Liver (tissue), 8 donors: ENCODE measurements at regions not wholly inside any gene's neighbourhood (a gene's known extent, or its start where the extent isn't known, plus 50 kb on each side); places are given as distances from the start of the nearest gene placed in this dataset.

Experiments used
- DNase-seq: peaks from one replicate; pipeline ENCODE4 v3.0.0-alpha.2; 2017; ENCODE audit warnings: low spot score
- H3K27ac ChIP-seq, 2 donors: one replicate each; pipeline ENCODE4 v1.7.0; 2013; ENCODE audit warnings: inconsistent platforms in 2 of 2, low read length in 2 of 2, control low read depth in 1 of 2, low read depth in 1 of 2, mild to moderate bottlenecking in 1 of 2
- H3K27me3 ChIP-seq, 4 donors: one replicate each; pipeline versions ENCODE4 v1.6.1 to v1.7.0; 2013; ENCODE audit warnings: low read length in 3 of 4, inconsistent platforms in 1 of 4, mild to moderate bottlenecking in 1 of 4, moderate library complexity in 1 of 4; ENCODE audit not compliant: control insufficient read depth in 4 of 4, insufficient read depth in 4 of 4
- H3K36me3 ChIP-seq, 4 donors: one replicate each; pipeline versions ENCODE4 v1.6.1 to v1.7.0; 2013; ENCODE audit warnings: low read length in 3 of 4, mild to moderate bottlenecking in 3 of 4, low read depth in 1 of 4, moderate library complexity in 1 of 4; ENCODE audit not compliant: control insufficient read depth in 4 of 4, insufficient read depth in 3 of 4
- H3K4me1 ChIP-seq, 4 donors: one replicate each; pipeline versions ENCODE4 v1.6.1 to v1.7.0; 2013; ENCODE audit warnings: low read length in 3 of 4, mild to moderate bottlenecking in 3 of 4, moderate library complexity in 1 of 4; ENCODE audit not compliant: control insufficient read depth in 4 of 4, insufficient read depth in 4 of 4
- H3K4me3 ChIP-seq, 3 donors: one replicate each; pipeline versions ENCODE4 v1.6.1 to v1.7.0; 2013; ENCODE audit warnings: low read length in 3 of 3, control low read depth in 1 of 3, low read depth in 1 of 3, mild to moderate bottlenecking in 1 of 3
- H3K9ac ChIP-seq, 2 donors: one replicate each; pipeline ENCODE4 v1.7.0; 2013; ENCODE audit warnings: low read length in 2 of 2, mild to moderate bottlenecking in 2 of 2, moderate library complexity in 2 of 2, control low read depth in 1 of 2, low read depth in 1 of 2
- H3K9me3 ChIP-seq, 4 donors: one replicate each; pipeline versions ENCODE4 v1.6.1 to v1.7.0; 2013; ENCODE audit warnings: low read length in 3 of 4; ENCODE audit not compliant: control insufficient read depth in 4 of 4
- ATF3 ChIP-seq: IDR thresholded peaks from 2 replicates; pipeline ENCODE4 v1.6.1; 2016; ENCODE audit warnings: antibody characterized with exemption
- CTCF ChIP-seq: fragments of 150-350 bp; IDR thresholded peaks from 2 replicates; pipeline ENCODE4 v1.5.1; 2017; ENCODE audit warnings: improper control_type of control experiment, low read depth, low read length; ENCODE audit not compliant: missing input control
- EGR1 ChIP-seq, 2 donors: IDR thresholded peaks; 2 replicates each; pipeline ENCODE4 v1.6.1; 2016 to 2018; ENCODE audit warnings: antibody characterized with exemption in 2 of 2, low read depth in 2 of 2
- FOXA1 ChIP-seq: IDR thresholded peaks from 2 replicates; pipeline ENCODE4 v1.6.1; 2016; ENCODE audit warnings: antibody characterized with exemption
- FOXA2 ChIP-seq: IDR thresholded peaks from 2 replicates; pipeline ENCODE4 v1.6.1; 2016; ENCODE audit warnings: antibody characterized with exemption
- GABPA ChIP-seq, 2 donors: IDR thresholded peaks in 1 of 2; conservative IDR thresholded peaks in 1 of 2; 2 replicates each; pipeline ENCODE4 v1.6.1; 2016; ENCODE audit warnings: antibody characterized with exemption in 2 of 2, mild to moderate bottlenecking in 1 of 2, moderate library complexity in 1 of 2
- HNF4A ChIP-seq, 2 donors: conservative IDR thresholded peaks; 2 replicates each; pipeline ENCODE4 v1.6.1; 2016; ENCODE audit warnings: antibody characterized with exemption in 2 of 2, mild to moderate bottlenecking in 2 of 2
- HNF4G ChIP-seq: IDR thresholded peaks from 2 replicates; pipeline ENCODE4 v1.6.1; 2016; ENCODE audit warnings: antibody characterized with exemption
- JUND ChIP-seq, 2 donors: IDR thresholded peaks; 2 replicates each; pipeline ENCODE4 v1.6.1; 2016; ENCODE audit warnings: antibody characterized with exemption in 2 of 2
- MAX ChIP-seq: IDR thresholded peaks from 2 replicates; pipeline ENCODE4 v1.6.1; 2016; ENCODE audit warnings: antibody characterized with exemption
- NR2F2 ChIP-seq: IDR thresholded peaks from 2 replicates; pipeline ENCODE4 v1.6.1; 2016; ENCODE audit warnings: antibody characterized with exemption
- RAD21 ChIP-seq, 2 donors: IDR thresholded peaks; 2 replicates each; pipeline ENCODE4 v1.6.1; 2016; ENCODE audit warnings: antibody characterized with exemption in 2 of 2, mild to moderate bottlenecking in 2 of 2
- REST ChIP-seq: IDR thresholded peaks from 2 replicates; pipeline ENCODE4 v1.6.1; 2016; ENCODE audit warnings: antibody characterized with exemption, mild to moderate bottlenecking
- RXRA ChIP-seq, 2 donors: IDR thresholded peaks; 2 replicates each; pipeline ENCODE4 v1.6.1; 2017 to 2018; ENCODE audit warnings: antibody characterized with exemption in 2 of 2, mild to moderate bottlenecking in 1 of 2
- SP1 ChIP-seq: IDR thresholded peaks from 2 replicates; pipeline ENCODE4 v1.6.1; 2018; ENCODE audit warnings: antibody characterized with exemption, mild to moderate bottlenecking
- TAF1 ChIP-seq: conservative IDR thresholded peaks from 2 replicates; pipeline ENCODE4 v1.6.1; 2016; ENCODE audit warnings: antibody characterized with exemption, mild to moderate bottlenecking
- YY1 ChIP-seq: IDR thresholded peaks from 2 replicates; pipeline ENCODE4 v1.6.1; 2016; ENCODE audit warnings: antibody characterized with exemption, mild to moderate bottlenecking
- ZBTB33 ChIP-seq: IDR thresholded peaks from 2 replicates; pipeline ENCODE4 v1.6.1; 2016; ENCODE audit warnings: antibody characterized with exemption
- WGBS: extraction: QIAGEN DNeasy Blood & Tissue Kit; methylation state at CpG from one replicate; pipeline ENCODE4 v1.1.7; 2013; 5-methylcytosine and 5-hydroxymethylcytosine counted together
- donor health status: healthy.
- donor health status: healthy.
- donor health status: healthy.
- donor health status: healthy.
- donor health status: healthy.

GRCh38 chr6:40915165-40915564 is 123.9 kb downstream of the UNC5CL start:
- TF ChIP-seq CTCF, result no peak
- no peak for TF ChIP-seq JUND (IDR thresholded peaks at IDR 0.05)
- TF ChIP-seq TAF1, result no peak
- no peak for TF ChIP-seq REST
- TF ChIP-seq HNF4A (conservative IDR thresholded peaks at IDR 0.05), result no peak
- no peak for TF ChIP-seq NR2F2
- TF ChIP-seq RXRA (IDR thresholded peaks at IDR 0.05), result no peak
- TF ChIP-seq SP1, result no peak
- TF ChIP-seq EGR1 (IDR thresholded peaks at IDR 0.05; ENCODE audit: low read depth in 2 of 2), result no peak
- no peak for TF ChIP-seq FOXA2
- TF ChIP-seq ATF3, result no peak
- no peak for TF ChIP-seq RAD21 (IDR thresholded peaks at IDR 0.05)
- no peak for TF ChIP-seq FOXA1
- no peak for TF ChIP-seq ZBTB33
- no peak for TF ChIP-seq MAX
- no peak for TF ChIP-seq HNF4G
- TF ChIP-seq GABPA (IDR thresholded peaks at IDR 0.05 in 1 of 2, conservative IDR thresholded peaks at IDR 0.05 in 1 of 2), result no peak
- TF ChIP-seq YY1, result no peak
- H3K9me3 ChIP-seq, result no peaks in the 10 kb centered on the region
- H3K9ac ChIP-seq, result no peak overlapping the region
- no peaks in the 10 kb centered on the region for H3K4me1 ChIP-seq
- H3K27me3 ChIP-seq, result no peaks in the 10 kb centered on the region
- H3K27ac ChIP-seq, result no peak overlapping the region
- no peaks in the 10 kb centered on the region for H3K36me3 ChIP-seq
- no peak overlapping the region for H3K4me3 ChIP-seq
- DNase-seq, result no peak

- DNase-seq, result no peak
- no peak overlapping the region for H3K27ac ChIP-seq
- H3K9ac ChIP-seq, result no peak overlapping the region
- TF ChIP-seq RAD21 (IDR thresholded peaks at IDR 0.05), result no peak
- no peak for TF ChIP-seq ATF3
- TF ChIP-seq REST, result no peak
- TF ChIP-seq RXRA (IDR thresholded peaks at IDR 0.05), result no peak
- TF ChIP-seq FOXA2, result no peak
- no peak for TF ChIP-seq HNF4A (conservative IDR thresholded peaks at IDR 0.05)
- no peaks in the 10 kb centered on the region for H3K4me1 ChIP-seq
- no peaks in the 10 kb centered on the region for H3K36me3 ChIP-seq
- WGBS, result 87% methylated on average over 6 of the region's 6 CpGs
- no peaks in the 10 kb centered on the region for H3K27me3 ChIP-seq
- H3K9me3 ChIP-seq, result no peaks in the 10 kb centered on the region
- H3K4me3 ChIP-seq, result no peak overlapping the region
Observed at GRCh38 chr6:40914005-40914404, 125.0 kb downstream of the UNC5CL start.
